ENCODE measurements at regions not wholly inside any gene's neighbourhood (a gene's known extent, or its start where the extent isn't known, plus 50 kb on each side); places are given as distances from the start of the nearest gene placed in this dataset.

- TF ChIP-seq CTCF (IDR thresholded peaks at IDR 0.05): no peak
- no peak for TF ChIP-seq POLR2A (IDR thresholded peaks at IDR 0.05)
These were observed 912.4 kb downstream of the VRK1 start for GRCh38 chr14:97709552-97709951.

Data from prostate gland (tissue), 2 donors.